Hepatocyte (in vitro differentiated cells): ENCODE measurements at regions not wholly inside any gene's neighbourhood (a gene's known extent, or its start where the extent isn't known, plus 50 kb on each side); places are given as distances from the start of the nearest gene placed in this dataset.

ENCODE experiments used
- DNase-seq: peaks from one replicate; pipeline ENCODE4 v3.0.0-alpha.2; 2016; ENCODE audit warnings: low spot score
- H2AFZ ChIP-seq: fragments of 200-600 bp; sonication (generic); 2 replicates; pipeline ENCODE4 v1.6.0; 2016; ENCODE audit warnings: antibody characterized with exemption, mild to moderate bottlenecking
- H3K27ac ChIP-seq: fragments of 200-600 bp; sonication (generic); 2 replicates; pipeline ENCODE4 v1.5.1; 2016; ENCODE audit warnings: mild to moderate bottlenecking
- H3K27me3 ChIP-seq: fragments of 200-600 bp; sonication (generic); 2 replicates; pipeline ENCODE4 v1.6.1; 2016
- H3K36me3 ChIP-seq: fragments of 200-600 bp; sonication (generic); replicated peaks from 2 replicates; pipeline ENCODE4 v1.5.1; 2016; ENCODE audit warnings: low read depth; ENCODE audit not compliant: insufficient read depth
- H3K4me1 ChIP-seq: fragments of 200-600 bp; sonication (generic); 2 replicates; pipeline ENCODE4 v1.5.1; 2016; ENCODE audit warnings: mild to moderate bottlenecking, moderate library complexity; ENCODE audit not compliant: insufficient read depth
- H3K4me2 ChIP-seq: fragments of 200-600 bp; sonication (generic); 2 replicates; pipeline ENCODE4 v1.6.0; 2016
- H3K4me3 ChIP-seq: fragments of 200-600 bp; sonication (generic); 2 replicates; pipeline ENCODE4 v1.5.1; 2016; ENCODE audit warnings: mild to moderate bottlenecking
- H3K79me2 ChIP-seq: fragments of 200-600 bp; sonication (generic); 2 replicates; pipeline ENCODE4 v1.6.0; 2017; ENCODE audit warnings: mild to moderate bottlenecking
- H3K9me2 ChIP-seq: fragments of 200-600 bp; sonication (generic); replicated peaks from 2 replicates; pipeline ENCODE4 v1.6.0; 2017; ENCODE audit warnings: mild to moderate bottlenecking; ENCODE audit not compliant: insufficient read depth
- H3K9me3 ChIP-seq: fragments of 200-600 bp; sonication (generic); 2 replicates; pipeline ENCODE4 v1.5.1; 2016; ENCODE audit warnings: low read depth, mild to moderate bottlenecking
- H4K20me1 ChIP-seq: fragments of 200-600 bp; sonication (generic); 2 replicates; pipeline ENCODE4 v1.6.0; 2016; ENCODE audit warnings: mild to moderate bottlenecking; ENCODE audit not compliant: insufficient read depth, poor library complexity, severe bottlenecking
- CTCF ChIP-seq: fragments of 200-600 bp; sonication (generic); IDR thresholded peaks from 2 replicates; pipeline ENCODE4 v1.5.1; 2016; ENCODE audit warnings: antibody characterized with exemption, mild to moderate bottlenecking; ENCODE audit not compliant: poor library complexity
- EZH2 ChIP-seq: fragments of 200-600 bp; sonication (generic); IDR thresholded peaks from 2 replicates; pipeline ENCODE4 v1.6.1; 2016; ENCODE audit warnings: antibody characterized with exemption, mild to moderate bottlenecking, borderline replicate concordance
- EZH2phosphoT487 ChIP-seq: fragments of 200-600 bp; sonication (generic); IDR thresholded peaks from one replicate; pipeline ENCODE4 v1.6.1; 2018; ENCODE audit warnings: antibody characterized with exemption, mild to moderate bottlenecking, low read depth, moderate library complexity; ENCODE audit not compliant: unreplicated experiment, severe bottlenecking
- WGBS: methylation state at CpG from one replicate; pipeline ENCODE4 v1.1.6; 2016; ENCODE audit warnings: low lambda C conversion rate; ENCODE audit errors: missing lambda C conversion rate; 5-methylcytosine and 5-hydroxymethylcytosine counted together

DNA sequence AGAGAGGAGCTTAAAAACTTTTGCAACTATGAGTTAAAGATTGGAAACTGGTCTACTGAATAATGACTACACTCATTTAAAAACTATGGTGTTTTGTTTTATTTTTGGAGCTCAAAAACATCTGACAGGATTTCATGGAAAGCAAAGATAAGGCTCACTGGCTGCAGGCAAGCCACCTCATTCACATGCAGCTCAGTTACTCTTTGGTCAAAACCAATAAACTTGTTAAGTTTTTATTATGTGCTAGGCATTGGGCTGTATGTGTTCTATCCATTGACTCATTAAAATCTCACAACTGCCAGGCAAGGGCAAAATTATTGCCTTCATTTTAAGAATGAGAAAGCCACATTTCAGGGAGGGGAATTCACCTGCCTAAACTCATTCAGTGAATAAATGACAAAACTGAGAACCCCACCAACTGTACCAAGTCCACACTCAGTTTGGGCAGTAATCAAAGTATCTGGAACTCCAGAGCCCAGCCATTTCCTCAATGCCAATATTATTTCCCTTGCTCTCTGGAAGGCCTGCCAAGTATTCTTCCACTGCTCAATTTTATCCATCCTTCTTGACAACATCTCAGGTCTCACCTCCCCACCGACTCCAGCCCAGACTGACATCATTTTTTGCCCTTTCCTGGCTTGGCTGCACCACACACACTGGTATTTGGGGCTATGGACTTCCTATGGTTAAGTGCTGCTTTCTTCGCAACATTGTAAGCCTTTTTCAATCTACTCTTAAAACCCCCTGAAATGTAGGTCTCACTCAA lies 401.1 kb upstream of the NFIA start:
- H3K4me1 ChIP-seq = no peaks in the 10 kb centered on the region
- no peaks in the 10 kb centered on the region for H3K36me3 ChIP-seq
- H3K4me3 ChIP-seq = no peak overlapping the region
- H3K9me3 ChIP-seq = no peaks in the 10 kb centered on the region
- DNase-seq = no peak
- WGBS = 88% methylated on average over 2 of the region's 2 CpGs
- H2AFZ ChIP-seq = no peak overlapping the region
- H3K27me3 ChIP-seq = no peaks in the 10 kb centered on the region
- H3K27ac ChIP-seq = no peak overlapping the region
- H3K4me2 ChIP-seq = no peak overlapping the region
- H3K9me2 ChIP-seq = no peaks in the 10 kb centered on the region
- no peak for TF ChIP-seq EZH2
- TF ChIP-seq CTCF = no peak
- no peak for TF ChIP-seq EZH2phosphoT487
- H4K20me1 ChIP-seq = no peaks in the 10 kb centered on the region
- H3K79me2 ChIP-seq = no peaks in the 10 kb centered on the region

- Histone ChIP-seq H3K9me3 (no peaks in the 10 kb centered on the region), H3K9me2 (no peaks in the 10 kb centered on the region), H4K20me1 (no peaks in the 10 kb centered on the region), H3K36me3 (no peaks in the 10 kb centered on the region), H3K79me2 (no peaks in the 10 kb centered on the region), H3K4me1 (no peaks in the 10 kb centered on the region), H3K27me3 (no peaks in the 10 kb centered on the region), H3K4me2 (no peak overlapping the region), H2AFZ (no peak overlapping the region), H3K4me3 (no peak overlapping the region), H3K27ac (no peak overlapping the region)
- TF ChIP-seq EZH2 (no peak), CTCF (no peak), EZH2phosphoT487 (no peak)
- WGBS = 80% methylated on average over 7 of the region's 7 CpGs
- DNase-seq = no peak
Observed at GRCh38 chr1:60679524-60680375, 402.6 kb upstream of the NFIA start.

DNA sequence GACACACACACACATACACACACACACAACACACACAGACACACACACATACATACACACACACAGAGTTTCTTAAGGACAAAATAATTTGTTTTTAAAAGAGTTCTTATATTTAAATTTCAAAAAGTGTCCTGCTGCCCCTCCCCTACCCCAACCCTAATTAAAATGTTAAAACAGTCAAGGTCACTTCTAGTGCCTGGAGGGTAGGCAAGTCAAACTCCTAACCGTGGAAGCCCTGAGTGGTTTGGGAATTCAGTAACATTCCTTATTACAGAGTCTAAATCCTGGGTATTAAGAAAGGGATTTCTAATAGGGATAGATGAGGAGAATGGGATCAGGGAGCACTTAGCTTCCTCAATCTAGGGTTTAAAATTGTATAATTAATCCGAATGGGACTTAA lies 403.6 kb upstream of the NFIA start:
- no peaks in the 10 kb centered on the region for H3K4me1 ChIP-seq
- no peak overlapping the region for H3K4me3 ChIP-seq
- H3K9me2 ChIP-seq = no peaks in the 10 kb centered on the region
- H3K4me2 ChIP-seq = no peak overlapping the region
- no peak for DNase-seq
- no peak for TF ChIP-seq EZH2
- TF ChIP-seq CTCF = no peak
- no peak for TF ChIP-seq EZH2phosphoT487
- H4K20me1 ChIP-seq = no peaks in the 10 kb centered on the region
- no peaks in the 10 kb centered on the region for H3K27me3 ChIP-seq
- H3K79me2 ChIP-seq = no peaks in the 10 kb centered on the region
- H3K27ac ChIP-seq = no peak overlapping the region
- H3K9me3 ChIP-seq = no peaks in the 10 kb centered on the region
- 46% methylated on average over 2 of the region's 2 CpGs for WGBS
- H2AFZ ChIP-seq = no peak overlapping the region
- no peaks in the 10 kb centered on the region for H3K36me3 ChIP-seq
